Activated CD8-positive, alpha-beta memory T cell treated with anti-CD3 and anti-CD28 coated beads, Interleukin-2, amount 50 U/mL, for 4 hours (primary cell): ENCODE measurements at regions not wholly inside any gene's neighbourhood (a gene's known extent, or its start where the extent isn't known, plus 50 kb on each side); places are given as distances from the start of the nearest gene placed in this dataset.
"Not testable (repeated sequence)": the region's sequence is repeated elsewhere in the genome, so short reads cannot be mapped to it uniquely, and the experiment has no call there.

Source experiments
- DNase-seq: peaks from one replicate; pipeline ENCODE4 v3.0.0-alpha.2; 2020

DNA sequence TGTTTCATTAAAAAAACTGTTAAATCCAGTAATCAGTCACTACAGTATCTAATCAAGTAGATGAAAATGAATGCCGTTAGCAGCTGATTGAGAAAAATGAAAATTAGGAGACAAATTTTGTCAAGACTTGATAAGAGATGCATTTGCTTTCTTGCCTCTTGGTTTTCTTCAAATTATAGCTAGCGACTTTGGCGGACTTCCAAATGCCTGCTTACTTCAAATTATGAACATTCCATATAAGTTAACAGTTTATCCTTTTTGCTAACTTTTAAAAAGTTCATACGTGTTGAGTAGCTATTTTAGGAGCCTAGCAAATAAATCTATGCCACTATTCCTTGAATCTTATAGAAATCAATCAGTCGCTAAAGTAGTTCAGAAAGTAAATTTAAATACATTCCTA is 58.8 kb downstream of the PPP4R3C start:
- no peak for DNase-seq

DNA sequence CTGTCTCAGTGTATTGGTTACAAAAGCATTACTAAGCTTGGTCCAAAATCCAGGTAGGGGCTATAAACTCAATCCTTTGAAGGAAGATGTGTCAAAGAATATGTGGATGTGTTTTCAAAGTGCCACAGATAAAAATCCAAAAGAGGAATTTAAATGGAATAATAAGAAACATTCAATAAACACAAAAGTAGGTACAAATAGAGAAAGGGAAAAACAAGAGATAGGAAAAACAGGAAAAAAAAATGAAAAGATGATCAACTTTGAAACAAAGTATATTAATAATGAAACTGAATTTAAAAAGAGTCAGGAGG is 64.0 kb downstream of the PPP4R3C start:
- no peak for DNase-seq

- DNase-seq = no peak
These were observed 71.5 kb downstream of the PPP4R3C start for GRCh38 chrX:27391623-27392022.

GRCh38 chrX:27381419-27381818 is 81.7 kb downstream of the PPP4R3C start:
- DNase-seq = no peak

GRCh38 chrX:27380163-27380845 is 82.8 kb downstream of the PPP4R3C start:
- DNase-seq = no peak

GRCh38 chrX:27354021-27354420 is 109.1 kb downstream of the PPP4R3C start:
- DNase-seq = no peak

DNA sequence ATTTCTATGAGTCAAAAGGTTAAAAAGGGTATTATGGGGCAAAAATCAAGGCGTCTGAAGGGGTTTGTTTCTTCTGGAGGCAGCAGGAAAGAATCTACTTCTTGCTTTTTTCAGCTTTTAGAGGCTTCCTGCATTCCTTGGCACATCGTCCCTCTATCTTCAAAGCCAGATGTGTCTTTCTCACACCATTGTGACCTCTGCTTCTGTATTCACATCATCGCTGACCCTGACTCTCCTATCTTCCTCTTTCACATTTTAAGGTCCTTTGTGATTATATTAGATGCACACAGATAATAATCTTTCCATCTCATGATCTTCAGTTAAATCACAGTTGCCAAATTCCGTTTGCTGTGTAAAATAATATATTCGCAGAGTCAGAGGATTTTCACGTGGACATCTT is 112.7 kb downstream of the PPP4R3C start:
- DNase-seq = no peak

DNA sequence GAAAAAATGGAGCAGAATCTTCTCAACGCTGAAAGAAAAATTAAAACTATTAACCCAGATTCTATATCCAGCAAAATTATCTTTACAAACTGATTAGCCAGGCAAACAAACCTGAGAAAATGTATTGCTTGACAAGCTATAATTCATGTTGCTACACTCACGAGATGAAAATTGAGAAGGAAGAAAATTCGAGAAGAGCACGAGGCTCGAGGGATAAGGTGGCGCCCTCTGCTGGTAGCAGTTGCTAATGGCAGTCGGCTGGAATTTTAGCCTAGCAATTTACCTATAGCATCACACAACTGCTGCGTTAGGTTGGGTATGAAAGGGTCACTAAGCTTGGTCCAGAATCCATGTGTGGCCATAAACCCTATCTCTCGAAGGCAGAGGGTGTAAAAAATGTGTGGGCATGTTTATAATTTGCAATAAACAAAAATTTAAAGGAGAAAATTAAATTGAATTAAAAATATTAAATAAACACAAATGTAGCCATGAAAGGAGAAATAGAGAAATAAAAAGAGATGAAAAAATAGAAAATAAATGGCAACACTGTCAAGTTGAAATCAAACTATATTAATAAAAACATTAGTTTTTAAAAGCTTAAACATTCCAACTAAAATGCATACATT is 126.6 kb downstream of the PPP4R3C start:
- peak; percentile 17 for DNase-seq

DNA sequence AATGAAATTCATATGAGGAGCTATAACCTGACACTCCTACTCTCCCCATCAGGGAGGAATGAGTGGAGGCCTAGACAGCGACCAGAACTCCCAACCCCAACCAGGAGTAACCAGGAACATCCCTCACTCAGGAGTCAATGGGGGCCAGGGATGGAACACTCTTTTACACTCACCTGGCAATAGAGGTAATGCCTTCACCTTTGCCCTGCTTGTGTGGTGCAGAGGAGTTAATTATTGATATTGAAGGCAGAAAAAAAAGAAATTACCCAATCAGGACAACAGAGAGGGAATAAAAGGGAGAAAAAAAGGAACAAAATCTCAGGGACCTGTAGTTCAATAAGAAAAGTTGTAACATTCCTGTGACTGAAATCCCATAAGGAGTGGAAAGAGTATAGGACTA is 141.5 kb downstream of the PPP4R3C start:
- DNase-seq = no peak

- no peak for DNase-seq
These were observed 153.7 kb downstream of the PPP4R3C start for GRCh38 chrX:27309406-27309805.

- DNase-seq = no peak
These were observed 155.6 kb downstream of the PPP4R3C start for GRCh38 chrX:27307546-27307945.

DNA sequence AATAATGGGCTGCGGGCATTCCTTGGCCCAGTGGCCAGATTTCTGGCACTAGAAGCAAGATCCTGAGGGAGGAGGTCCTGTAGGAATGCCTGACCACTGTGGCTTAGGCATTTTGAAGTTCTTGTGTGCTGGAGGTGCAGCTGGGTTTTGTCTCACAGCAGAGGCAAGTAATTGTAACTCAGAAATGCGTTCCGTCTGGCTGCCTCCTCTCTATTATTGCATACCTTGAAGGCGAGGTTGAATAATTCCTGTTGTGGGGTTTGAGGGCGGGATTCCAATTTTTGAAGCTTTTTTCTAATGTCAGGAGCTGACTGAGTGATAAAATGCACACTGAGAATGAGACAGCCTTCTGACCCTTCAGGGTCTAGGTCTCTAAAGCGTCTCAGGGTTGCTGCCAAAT is 170.6 kb downstream of the PPP4R3C start:
- not testable (repeated sequence) for DNase-seq

DNA sequence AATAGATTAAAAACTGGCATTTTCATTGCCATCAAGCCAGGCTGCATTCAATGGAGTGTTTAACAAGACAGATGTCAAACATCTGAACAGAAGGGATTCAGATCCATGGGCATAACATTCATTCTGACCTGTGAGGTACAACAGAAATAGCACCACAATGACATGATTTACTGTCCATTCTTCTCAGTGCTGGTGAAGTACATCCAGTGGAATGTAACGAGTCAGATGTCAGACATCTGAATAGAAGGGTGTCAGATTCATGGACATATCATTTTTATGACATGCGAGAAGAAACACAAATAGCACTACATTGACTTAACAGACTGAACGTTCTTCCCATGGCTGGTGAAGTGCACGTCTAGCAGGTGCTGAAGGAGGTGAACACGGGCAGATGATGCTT is 186.4 kb downstream of the PPP4R3C start:
- no peak for DNase-seq

- DNase-seq = no peak
These were observed 208.5 kb downstream of the PPP4R3C start for GRCh38 chrX:27254656-27255055.

DNA sequence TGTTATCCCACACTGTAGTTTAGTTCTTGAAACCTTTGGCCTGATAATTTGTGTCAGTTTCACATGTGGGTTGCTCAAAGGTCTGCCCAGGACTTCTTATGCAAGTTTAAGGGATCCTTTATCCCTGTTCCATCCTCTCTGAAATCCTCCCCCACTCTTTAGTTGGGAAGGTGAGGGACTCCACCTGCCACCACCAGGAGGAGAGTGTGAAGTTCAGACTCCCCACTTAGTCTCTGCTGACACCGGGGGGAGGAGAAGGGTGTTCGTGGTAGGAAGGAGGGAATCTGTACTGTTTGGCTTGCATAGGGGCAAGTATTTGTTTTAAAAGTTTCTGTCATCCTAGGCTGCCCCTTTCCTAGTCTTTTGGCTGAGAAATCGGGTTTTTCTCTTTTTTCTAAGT is 211.8 kb downstream of the PPP4R3C start:
- no peak for DNase-seq

GRCh38 chrX:27242581-27242980 is 220.6 kb downstream of the PPP4R3C start:
- no peak for DNase-seq

GRCh38 chrX:27241981-27242380 is 221.2 kb downstream of the PPP4R3C start:
- DNase-seq = no peak

GRCh38 chrX:27240042-27240441 is 223.1 kb downstream of the PPP4R3C start:
- not testable (repeated sequence) for DNase-seq

DNA sequence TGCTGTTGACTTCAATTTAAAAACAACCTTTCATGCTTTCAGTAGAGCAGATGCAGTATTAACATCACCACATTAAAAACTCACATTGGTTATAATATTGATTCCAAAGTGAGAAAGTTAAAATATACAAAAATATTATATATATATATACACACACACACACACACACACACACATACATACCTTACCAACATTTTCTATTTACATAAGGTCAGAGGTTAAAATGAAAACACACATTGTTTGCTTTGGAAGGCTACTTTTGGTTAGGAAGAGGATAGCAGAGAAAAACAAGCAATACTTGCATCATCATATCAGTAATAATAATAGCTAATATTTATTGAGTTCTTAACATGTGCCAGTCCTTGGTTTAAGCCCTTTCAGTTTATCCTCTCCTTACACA is 226.5 kb downstream of the PPP4R3C start:
- DNase-seq = no peak

GRCh38 chrX:27229721-27230120 is 233.4 kb downstream of the PPP4R3C start:
- no peak for DNase-seq

DNA sequence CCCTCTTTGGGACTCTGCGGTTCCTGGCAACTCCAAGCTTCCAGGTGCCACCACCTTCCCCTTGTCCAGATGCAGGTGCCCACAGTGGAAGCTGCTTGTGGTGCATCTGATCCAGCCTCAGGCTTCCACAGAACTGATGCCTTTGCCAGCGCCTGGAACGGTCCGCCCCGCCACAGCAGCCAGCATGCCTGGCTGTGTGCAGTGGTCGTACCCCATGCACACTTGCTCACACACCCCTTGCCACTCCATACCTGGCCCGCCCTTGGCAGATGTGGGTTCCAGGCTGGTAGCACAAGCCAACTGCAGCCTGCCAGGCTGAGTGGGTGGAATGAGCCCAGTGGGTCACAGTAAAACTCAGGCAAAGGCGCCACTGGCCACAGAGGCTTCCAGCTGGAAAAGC is 240.5 kb downstream of the PPP4R3C start:
- DNase-seq = no peak

DNA sequence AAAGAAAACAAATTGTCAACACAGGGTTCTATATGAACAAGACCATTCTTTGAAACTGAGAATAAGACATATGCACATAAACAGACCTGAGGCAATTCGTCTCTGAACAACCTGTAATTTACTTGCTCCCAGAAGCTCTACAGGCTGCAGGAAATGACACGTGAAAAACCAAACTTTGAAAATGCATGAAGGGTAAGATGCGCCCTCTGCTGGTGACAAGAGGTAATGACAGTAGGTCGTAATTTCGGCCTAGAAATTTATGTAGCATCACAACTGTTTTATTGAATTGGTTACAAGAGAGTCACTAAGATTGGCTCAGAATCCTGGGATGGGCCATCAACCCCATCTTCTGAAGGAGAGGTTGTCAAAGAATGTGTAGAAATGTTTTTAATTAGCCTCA is 276.5 kb downstream of the PPP4R3C start:
- DNase-seq = no peak

DNA sequence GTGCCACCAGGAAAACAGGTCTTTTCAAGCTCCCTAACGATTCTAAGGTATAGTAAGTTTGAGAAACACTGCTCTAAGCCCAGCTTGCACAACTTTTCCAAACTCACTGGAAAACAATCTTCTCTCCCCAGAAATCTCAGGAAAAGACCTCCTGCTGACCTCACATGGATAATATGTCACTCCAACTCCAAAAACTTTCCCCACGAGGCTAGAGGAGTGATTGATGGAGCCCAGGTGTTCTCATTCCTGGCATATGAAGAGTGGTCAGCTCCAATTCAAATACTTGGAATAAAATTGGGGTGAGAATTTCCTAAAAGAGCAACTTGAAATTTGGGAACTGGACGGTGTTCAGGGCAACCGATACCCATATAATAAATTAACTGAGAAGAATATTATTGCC is 299.9 kb downstream of the PPP4R3C start:
- no peak for DNase-seq

DNA sequence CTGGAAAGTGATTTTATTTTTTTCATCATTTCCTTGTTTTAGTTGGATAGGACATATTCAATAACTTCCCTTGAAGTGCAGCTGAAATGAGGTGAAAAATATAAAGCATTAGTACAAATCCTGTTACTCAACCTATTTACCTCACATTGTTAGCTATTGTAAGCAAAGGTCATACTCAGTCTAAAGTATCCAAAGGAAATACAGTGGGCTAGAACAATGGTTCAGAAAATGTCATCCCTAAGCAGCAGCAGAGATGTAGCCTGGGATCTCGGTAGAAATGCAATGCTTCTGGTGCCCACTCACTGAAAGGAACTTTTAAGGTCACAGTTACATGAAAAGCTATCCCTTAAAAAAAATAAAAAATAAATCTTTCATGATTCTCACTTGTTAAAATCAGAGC is 300.6 kb downstream of the PPP4R3C start:
- no peak for DNase-seq

DNA sequence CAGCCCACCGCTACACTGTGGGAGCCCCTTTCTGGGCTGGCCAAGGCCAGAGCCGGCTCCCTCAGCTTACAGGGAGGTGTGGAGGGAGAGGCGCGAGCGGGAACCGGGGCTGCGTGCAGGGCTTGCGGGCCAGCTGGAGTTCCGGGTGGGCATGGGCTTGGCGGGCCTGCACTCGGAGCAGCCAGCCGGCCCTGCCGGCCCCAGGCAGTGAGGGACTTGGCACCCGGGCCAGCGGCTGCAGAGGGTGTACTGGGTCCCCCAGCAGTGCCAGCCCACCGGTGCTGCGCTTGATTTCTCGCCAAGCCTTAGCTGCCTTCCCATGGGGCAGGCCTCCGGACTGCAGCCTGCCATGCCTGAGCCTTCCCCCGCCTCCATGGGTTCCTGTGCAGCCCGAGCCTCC is 306.2 kb downstream of the PPP4R3C start:
- not testable (repeated sequence) for DNase-seq
